ENCODE measurements at regions not wholly inside any gene's neighbourhood (a gene's known extent, or its start where the extent isn't known, plus 50 kb on each side); places are given as distances from the start of the nearest gene placed in this dataset.

- Histone ChIP-seq H3K36me3 (no peaks in the 10 kb centered on the region), H3K4me1 (peaks cover 0 to 11% (median 0%) of the 10 kb centered on the region in 4 donors), H3K9me3 (no peaks in the 10 kb centered on the region), H3K4me3 (no peak overlapping the region), H3K27ac (no peak overlapping the region), H3K27me3 (no peaks in the 10 kb centered on the region)
- TF ChIP-seq CTCF (IDR thresholded peaks at IDR 0.05), result no peak
- intact Hi-C loops (cut with DNase I; ENCODE audit: low total_unique reads), result no loop called here
- no peak for DNase-seq
Measured at GRCh38 chr7:25420771-25421170, 192.5 kb upstream of the NPVF start.

GRCh38 chr7:25424113-25424512 is 195.8 kb upstream of the NPVF start:
- DNase-seq, result no peak

GRCh38 chr7:25424855-25425254 is 196.6 kb upstream of the NPVF start:
- Histone ChIP-seq H3K27ac (no peak overlapping the region), H3K4me3 (no peak overlapping the region), H3K9me3 (no peaks in the 10 kb centered on the region), H3K27me3 (no peaks in the 10 kb centered on the region), H3K4me1 (peaks cover 0 to 21% (median 6%) of the 10 kb centered on the region in 4 donors), H3K36me3 (no peaks in the 10 kb centered on the region)
- TF ChIP-seq CTCF (IDR thresholded peaks at IDR 0.05), result no peak
- intact Hi-C loops (cut with DNase I; ENCODE audit: low total_unique reads), result no loop called here
- DNase-seq, result no peak

More at GRCh38 chr7:25424113-25424512, 195.8 kb upstream of the NPVF start:
- no peaks in the 10 kb centered on the region for H3K9me3 ChIP-seq
- H3K27ac ChIP-seq, result peak overlapping the region in 1 of 2 donors; percentile 4
- no peaks in the 10 kb centered on the region for H3K27me3 ChIP-seq
- no peak for TF ChIP-seq CTCF (IDR thresholded peaks at IDR 0.05)
- intact Hi-C loops (cut with DNase I; ENCODE audit: low total_unique reads), result no loop called here
- H3K36me3 ChIP-seq, result no peaks in the 10 kb centered on the region
- peaks cover 0 to 14% (median 1%) of the 10 kb centered on the region in 4 donors for H3K4me1 ChIP-seq
- H3K4me3 ChIP-seq, result no peak overlapping the region

- no peaks in the 10 kb centered on the region for H3K9me3 ChIP-seq
- H3K27me3 ChIP-seq, result no peaks in the 10 kb centered on the region
- DNase-seq, result no peak
- no peak overlapping the region for H3K27ac ChIP-seq
- no peaks in the 10 kb centered on the region for H3K36me3 ChIP-seq
- peaks cover 0 to 34% (median 14%) of the 10 kb centered on the region in 4 donors for H3K4me1 ChIP-seq
- intact Hi-C loops (cut with DNase I; ENCODE audit: low total_unique reads), result no loop called here
- no peak for TF ChIP-seq CTCF (IDR thresholded peaks at IDR 0.05)
- H3K4me3 ChIP-seq, result no peak overlapping the region
Measured at GRCh38 chr7:25427721-25428120, 199.4 kb upstream of the NPVF start.

- peak; percentile 32 to 66 for DNase-seq
- H3K27me3 ChIP-seq, result no peaks in the 10 kb centered on the region
- no peaks in the 10 kb centered on the region for H3K36me3 ChIP-seq
- no peak for TF ChIP-seq CTCF (IDR thresholded peaks at IDR 0.05)
- intact Hi-C loops (cut with DNase I; ENCODE audit: low total_unique reads), result no loop called here
- peaks cover 0 to 26% (median 14%) of the 10 kb centered on the region in 4 donors for H3K4me1 ChIP-seq
- peak overlapping the region; percentile 64 for H3K27ac ChIP-seq
- no peaks in the 10 kb centered on the region for H3K9me3 ChIP-seq
- H3K4me3 ChIP-seq, result peak overlapping the region in 1 of 2 donors; percentile 3
Measured at GRCh38 chr7:25429731-25430130, 201.4 kb upstream of the NPVF start.
